ENCODE measurements at regions not wholly inside any gene's neighbourhood (a gene's known extent, or its start where the extent isn't known, plus 50 kb on each side); places are given as distances from the start of the nearest gene placed in this dataset.

DNA sequence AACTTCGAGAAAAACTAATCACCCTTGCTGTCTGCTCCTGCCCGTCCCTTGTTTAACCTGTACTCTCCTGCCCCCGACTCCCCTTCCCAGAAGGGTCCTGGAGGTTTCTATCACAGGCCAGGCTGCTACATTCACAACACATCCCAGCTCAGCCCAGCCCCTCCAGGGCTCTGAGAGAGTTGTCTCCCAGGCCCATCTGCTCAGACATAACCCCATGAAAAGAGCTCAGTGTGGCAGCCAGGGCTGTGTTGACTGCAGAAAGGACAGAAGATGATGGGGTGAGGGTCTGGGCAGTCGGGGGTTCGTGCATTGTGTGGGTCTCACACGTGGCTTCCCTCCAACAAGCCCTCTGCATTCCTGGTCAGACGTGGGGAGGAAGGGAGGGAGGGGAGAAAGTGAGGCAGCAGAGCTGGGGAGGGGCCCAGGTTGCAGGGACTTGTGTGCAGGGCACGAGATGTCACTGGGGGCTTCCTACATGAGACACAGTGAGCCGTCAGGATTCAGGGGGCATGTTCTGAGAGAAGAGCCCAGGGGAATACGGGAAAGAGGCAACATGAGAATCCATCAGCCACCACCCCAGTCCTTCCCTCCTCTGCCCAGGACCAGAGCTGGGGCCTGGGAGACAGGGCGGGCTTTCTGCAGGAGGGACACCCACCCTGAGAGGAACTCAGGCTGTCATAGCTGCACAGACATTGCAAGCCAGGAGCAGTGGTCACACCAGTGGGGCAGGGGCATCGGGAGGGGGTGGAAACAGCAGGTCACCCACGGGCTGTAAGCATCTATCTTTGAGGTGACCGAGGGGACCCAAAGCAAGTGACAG lies 372.9 kb downstream of the PREX1 start:
- H3K4me3 ChIP-seq (ENCODE audit: low read depth, low read length) = no peak overlapping the region
- DNase-seq (ENCODE audit: low read depth) = no peak
- TF ChIP-seq, protein P1, sequence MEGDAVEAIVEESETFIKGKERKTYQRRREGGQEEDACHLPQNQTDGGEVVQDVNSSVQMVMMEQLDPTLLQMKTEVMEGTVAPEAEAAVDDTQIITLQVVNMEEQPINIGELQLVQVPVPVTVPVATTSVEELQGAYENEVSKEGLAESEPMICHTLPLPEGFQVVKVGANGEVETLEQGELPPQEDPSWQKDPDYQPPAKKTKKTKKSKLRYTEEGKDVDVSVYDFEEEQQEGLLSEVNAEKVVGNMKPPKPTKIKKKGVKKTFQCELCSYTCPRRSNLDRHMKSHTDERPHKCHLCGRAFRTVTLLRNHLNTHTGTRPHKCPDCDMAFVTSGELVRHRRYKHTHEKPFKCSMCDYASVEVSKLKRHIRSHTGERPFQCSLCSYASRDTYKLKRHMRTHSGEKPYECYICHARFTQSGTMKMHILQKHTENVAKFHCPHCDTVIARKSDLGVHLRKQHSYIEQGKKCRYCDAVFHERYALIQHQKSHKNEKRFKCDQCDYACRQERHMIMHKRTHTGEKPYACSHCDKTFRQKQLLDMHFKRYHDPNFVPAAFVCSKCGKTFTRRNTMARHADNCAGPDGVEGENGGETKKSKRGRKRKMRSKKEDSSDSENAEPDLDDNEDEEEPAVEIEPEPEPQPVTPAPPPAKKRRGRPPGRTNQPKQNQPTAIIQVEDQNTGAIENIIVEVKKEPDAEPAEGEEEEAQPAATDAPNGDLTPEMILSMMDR (IDR thresholded peaks at IDR 0.05; ENCODE audit: low read depth, low read length) = no peak
- TF ChIP-seq POLR2A (IDR thresholded peaks at IDR 0.05; ENCODE audit: extremely low read depth, insufficient read length) = no peak
- TF ChIP-seq, protein P2, sequence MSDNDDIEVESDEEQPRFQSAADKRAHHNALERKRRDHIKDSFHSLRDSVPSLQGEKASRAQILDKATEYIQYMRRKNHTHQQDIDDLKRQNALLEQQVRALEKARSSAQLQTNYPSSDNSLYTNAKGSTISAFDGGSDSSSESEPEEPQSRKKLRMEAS (IDR thresholded peaks at IDR 0.05; ENCODE audit: low read depth, low read length) = no peak

DNA sequence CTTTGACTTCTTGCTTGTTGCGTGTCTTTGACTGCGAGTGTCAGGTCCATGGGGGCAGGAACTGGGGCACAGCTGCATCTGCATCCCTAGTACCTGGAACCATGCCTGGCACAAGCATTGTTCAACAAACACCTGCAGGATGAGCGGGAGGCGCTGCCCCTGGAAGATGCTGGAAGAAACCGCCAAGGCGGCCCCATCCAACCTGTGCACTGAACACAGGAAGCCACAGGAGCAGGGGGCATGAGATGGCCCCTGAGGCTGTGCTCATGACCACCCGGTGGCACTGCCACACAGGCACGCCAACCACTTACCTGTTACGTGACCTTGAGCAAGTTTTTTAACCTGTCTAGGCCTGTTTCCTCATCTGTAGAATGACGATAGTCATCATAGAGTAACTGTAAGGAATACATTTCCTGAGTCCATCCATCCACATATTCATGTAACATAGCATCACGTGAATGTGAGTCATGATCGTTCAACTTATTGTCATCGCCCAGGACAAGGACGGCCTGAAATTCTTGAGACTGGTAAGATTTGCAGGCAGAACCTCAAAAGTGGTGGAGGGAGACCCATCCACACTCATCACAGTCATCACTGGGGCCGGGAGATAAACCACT lies 374.2 kb downstream of the PREX1 start:
- H3K4me3 ChIP-seq (ENCODE audit: low read depth, low read length) = no peak overlapping the region
- DNase-seq (ENCODE audit: low read depth) = no peak
- TF ChIP-seq POLR2A (IDR thresholded peaks at IDR 0.05; ENCODE audit: extremely low read depth, insufficient read length) (no peak), MYC (IDR thresholded peaks at IDR 0.05; ENCODE audit: low read depth, low read length) (no peak)
- TF ChIP-seq, protein P1 (IDR thresholded peaks at IDR 0.05; ENCODE audit: low read depth, low read length) = no peak
- TF ChIP-seq, protein P2 (IDR thresholded peaks at IDR 0.05; ENCODE audit: low read depth, low read length) = no peak

DNA sequence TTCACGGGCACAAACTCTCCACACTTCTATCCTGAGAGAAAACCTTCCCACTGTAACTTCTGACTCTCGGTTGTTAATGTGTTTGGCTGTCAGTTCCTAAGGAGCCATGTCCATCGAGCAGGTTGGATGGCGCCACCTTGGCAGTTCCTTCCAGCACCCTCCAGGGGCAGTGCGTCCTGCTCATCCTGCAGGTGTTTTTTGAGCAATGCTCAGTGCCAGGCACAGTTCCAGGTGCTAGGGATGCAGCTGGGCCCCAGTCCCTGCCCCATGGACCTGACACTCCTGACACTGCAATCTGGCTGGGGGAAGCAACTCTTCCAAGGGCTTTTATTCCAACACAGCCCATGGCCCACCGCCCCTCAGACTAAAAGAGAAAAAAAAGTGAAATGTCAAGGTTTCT lies 376.4 kb downstream of the PREX1 start:
- no peak for DNase-seq (ENCODE audit: low read depth)
- no peak overlapping the region for H3K4me3 ChIP-seq (ENCODE audit: low read depth, low read length)
- TF ChIP-seq, protein P1 (IDR thresholded peaks at IDR 0.05; ENCODE audit: low read depth, low read length) = no peak
- TF ChIP-seq, protein P2 (IDR thresholded peaks at IDR 0.05; ENCODE audit: low read depth, low read length) = no peak
- no peak for TF ChIP-seq MYC (IDR thresholded peaks at IDR 0.05; ENCODE audit: low read depth, low read length)
- no peak for TF ChIP-seq POLR2A (IDR thresholded peaks at IDR 0.05; ENCODE audit: extremely low read depth, insufficient read length)

DNA sequence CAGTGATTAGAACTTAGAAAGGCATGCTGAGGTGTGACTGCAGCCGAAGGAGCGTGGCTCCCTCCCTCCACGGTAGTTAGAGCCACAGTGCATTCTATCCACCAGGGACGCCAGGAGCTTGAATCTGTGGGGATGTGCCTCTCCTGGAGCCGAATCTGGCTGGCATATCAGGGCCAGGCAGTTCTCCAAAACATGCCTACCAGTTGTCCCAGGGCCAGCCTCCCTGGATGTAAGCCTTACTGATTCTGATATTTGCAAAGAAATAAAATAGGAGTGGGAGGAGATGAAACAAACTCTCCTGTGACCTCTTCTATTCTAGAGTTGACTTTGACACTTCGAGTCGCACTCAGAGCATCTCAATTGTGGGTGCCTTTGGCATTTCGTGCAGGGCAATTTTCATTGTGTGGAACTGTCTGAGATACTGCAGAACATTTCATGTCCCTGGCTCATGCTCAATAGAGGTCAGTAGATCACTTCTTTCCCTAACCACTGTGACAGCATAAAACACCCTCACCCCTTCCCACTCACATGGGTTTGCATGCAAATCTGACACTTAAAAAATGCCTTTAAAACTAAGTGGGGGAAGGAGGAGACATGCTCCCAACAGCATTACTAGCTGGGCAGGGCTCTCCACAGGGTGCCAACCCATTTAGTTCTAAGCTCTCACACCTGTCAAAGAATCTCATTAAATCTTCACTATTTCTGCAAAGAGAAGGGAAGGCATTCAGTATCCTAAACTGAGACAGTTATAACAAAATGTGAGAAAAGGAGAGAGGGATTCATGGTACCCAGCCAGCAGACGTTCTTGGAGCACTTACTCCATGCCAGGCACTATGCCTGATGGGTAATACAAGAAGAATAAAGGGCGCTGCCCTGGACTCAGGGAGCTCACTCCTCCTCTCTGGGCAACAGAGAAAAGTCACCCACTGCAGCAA lies 378.9 kb downstream of the PREX1 start:
- no peak overlapping the region for H3K4me3 ChIP-seq (ENCODE audit: low read depth, low read length)
- DNase-seq (ENCODE audit: low read depth) = no peak
- TF ChIP-seq, protein P1 (IDR thresholded peaks at IDR 0.05; ENCODE audit: low read depth, low read length) = no peak
- TF ChIP-seq POLR2A (IDR thresholded peaks at IDR 0.05; ENCODE audit: extremely low read depth, insufficient read length) (no peak), MYC (IDR thresholded peaks at IDR 0.05; ENCODE audit: low read depth, low read length) (no peak)
- TF ChIP-seq, protein P2 (IDR thresholded peaks at IDR 0.05; ENCODE audit: low read depth, low read length) = no peak

DNA sequence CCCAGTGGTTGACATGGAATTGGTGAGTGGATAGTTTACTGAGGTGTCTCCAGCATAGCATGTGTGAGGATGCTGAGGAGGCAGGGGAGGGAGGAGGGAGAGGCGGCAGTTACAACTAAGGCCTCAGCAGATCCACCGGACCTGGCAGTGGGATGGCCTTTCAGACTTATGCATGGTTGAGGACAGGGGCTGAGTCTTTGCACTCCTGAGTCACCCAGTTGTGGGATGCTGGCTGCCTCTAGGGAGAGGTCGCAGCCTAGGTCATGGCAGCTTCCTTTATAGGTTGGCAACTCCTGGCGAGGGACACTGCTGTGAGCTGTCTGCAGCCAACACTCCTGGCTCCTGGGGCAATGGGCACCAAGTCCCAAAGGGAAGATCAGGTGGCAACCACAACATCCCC lies 380.3 kb downstream of the PREX1 start:
- H3K4me3 ChIP-seq (ENCODE audit: low read depth, low read length) = no peak overlapping the region
- TF ChIP-seq MYC (IDR thresholded peaks at IDR 0.05; ENCODE audit: low read depth, low read length) (no peak), POLR2A (IDR thresholded peaks at IDR 0.05; ENCODE audit: extremely low read depth, insufficient read length) (no peak)
- TF ChIP-seq, protein P1 (IDR thresholded peaks at IDR 0.05; ENCODE audit: low read depth, low read length) = no peak
- TF ChIP-seq, protein P2 (IDR thresholded peaks at IDR 0.05; ENCODE audit: low read depth, low read length) = no peak
- DNase-seq (ENCODE audit: low read depth) = no peak
